ENCODE measurements at regions not wholly inside any gene's neighbourhood (a gene's known extent, or its start where the extent isn't known, plus 50 kb on each side); places are given as distances from the start of the nearest gene placed in this dataset.

DNA sequence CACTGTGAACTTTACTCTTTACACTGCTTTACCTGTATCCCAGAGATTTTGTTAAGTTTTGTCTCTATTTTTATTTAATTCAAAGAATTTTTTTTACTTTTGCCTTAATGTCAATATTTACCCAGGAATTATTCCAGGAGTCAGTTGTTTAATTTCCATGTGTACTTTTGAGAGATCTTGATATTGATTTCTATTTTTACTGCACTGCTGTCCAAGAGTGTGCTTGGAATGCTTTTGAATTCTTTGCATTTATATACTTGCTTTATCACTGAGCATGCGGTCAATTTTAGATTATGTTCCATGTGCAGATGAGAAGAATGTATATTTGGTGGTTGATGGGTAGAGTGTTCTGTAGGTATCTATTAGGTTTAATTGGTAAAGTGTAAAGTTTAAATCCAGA is 461.0 kb upstream of the GBE1 start:
- no peak for TF ChIP-seq BHLHE40 (IDR thresholded peaks at IDR 0.05; ENCODE audit: borderline replicate concordance)
- TF ChIP-seq, protein P1, sequence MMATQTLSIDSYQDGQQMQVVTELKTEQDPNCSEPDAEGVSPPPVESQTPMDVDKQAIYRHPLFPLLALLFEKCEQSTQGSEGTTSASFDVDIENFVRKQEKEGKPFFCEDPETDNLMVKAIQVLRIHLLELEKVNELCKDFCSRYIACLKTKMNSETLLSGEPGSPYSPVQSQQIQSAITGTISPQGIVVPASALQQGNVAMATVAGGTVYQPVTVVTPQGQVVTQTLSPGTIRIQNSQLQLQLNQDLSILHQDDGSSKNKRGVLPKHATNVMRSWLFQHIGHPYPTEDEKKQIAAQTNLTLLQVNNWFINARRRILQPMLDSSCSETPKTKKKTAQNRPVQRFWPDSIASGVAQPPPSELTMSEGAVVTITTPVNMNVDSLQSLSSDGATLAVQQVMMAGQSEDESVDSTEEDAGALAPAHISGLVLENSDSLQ (IDR thresholded peaks at IDR 0.05), result no peak

Data from HEK293T (cell line).